ENCODE measurements at regions not wholly inside any gene's neighbourhood (a gene's known extent, or its start where the extent isn't known, plus 50 kb on each side); places are given as distances from the start of the nearest gene placed in this dataset.
"Not testable (repeated sequence)": the region's sequence is repeated elsewhere in the genome, so short reads cannot be mapped to it uniquely, and the experiment has no call there.

DNA sequence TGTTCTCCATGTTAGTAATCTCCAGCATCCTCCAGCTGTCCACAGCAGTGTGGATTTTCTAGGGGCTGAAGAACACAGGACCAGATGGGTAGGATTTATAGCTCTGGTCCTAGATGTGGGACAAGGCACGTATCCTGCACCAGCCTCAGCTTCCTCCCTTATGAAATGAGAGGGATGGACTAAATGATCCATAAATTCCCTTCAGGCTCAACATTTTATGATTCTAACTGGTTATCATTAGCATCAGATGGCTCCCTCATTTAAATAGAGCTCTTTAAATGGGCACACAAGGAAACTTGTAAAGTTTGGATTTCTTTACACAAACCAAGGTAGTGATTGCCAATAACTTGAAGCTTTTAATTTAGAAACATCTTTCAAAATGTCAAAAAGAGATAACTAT is 97.7 kb downstream of the ESM1 start:
- intact Hi-C loops (cut with DNase I): no loop called here
- DNase-seq: no peak

DNA sequence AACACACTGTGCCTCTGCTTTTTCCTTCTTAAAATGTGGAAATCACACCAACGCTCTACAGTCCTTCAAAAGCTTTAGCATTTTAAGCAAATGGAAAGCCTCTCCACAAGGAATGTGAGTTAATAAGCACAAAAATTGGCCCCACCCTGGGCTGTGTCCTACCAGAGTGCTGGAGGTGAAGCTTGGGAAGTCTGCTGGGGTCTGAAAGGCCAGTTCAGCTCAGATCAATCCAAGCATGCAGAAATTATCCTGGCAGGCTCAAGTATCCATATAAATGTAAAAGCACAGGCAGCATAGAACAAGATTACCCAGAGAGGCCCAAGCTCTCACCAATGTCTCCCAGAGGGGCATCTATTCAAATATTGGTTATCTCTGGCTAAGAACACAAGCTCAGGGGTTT is 98.5 kb downstream of the ESM1 start:
- DNase-seq: no peak
- intact Hi-C loops (cut with DNase I): no loop called here

DNA sequence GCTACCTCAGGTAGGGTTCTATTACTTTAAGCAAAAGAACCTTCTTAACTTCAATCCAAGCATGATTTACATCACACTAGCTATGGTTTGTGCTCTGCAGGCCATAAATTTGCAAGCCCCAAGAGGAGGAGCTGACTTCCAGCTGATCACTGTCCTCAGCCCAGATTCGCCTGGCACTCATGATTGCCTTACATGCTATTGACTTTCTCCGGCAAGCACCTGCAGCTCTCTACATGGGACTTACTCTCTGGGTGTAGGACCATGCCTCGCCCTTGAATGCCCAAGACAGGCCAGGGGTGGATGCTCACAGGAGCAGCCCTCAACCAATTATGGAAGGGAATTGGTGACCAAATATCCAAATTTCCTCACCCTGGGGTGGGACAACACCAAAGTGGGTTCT is 99.8 kb downstream of the ESM1 start:
- no peak for DNase-seq
- intact Hi-C loops (cut with DNase I): no loop called here

DNA sequence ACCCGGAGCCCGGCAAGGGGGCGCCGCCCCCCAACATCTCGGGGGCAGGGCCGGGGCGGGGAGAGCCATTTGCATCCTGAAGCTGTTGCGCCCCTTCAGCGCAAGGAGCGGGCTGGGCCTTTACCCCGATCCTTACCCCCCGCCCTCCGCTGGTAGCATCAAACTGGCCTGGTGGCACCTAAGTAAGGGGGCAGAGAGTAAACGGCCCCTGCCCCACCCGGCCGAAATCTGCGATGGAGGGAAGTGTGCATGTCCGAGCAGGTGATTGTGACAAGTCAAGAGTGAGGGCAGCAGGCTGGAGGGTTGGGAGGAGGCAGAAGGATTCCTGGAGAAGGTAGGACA is 101.2 kb downstream of the ESM1 start:
- intact Hi-C loops (cut with DNase I): no loop called here
- no peak for DNase-seq

DNA sequence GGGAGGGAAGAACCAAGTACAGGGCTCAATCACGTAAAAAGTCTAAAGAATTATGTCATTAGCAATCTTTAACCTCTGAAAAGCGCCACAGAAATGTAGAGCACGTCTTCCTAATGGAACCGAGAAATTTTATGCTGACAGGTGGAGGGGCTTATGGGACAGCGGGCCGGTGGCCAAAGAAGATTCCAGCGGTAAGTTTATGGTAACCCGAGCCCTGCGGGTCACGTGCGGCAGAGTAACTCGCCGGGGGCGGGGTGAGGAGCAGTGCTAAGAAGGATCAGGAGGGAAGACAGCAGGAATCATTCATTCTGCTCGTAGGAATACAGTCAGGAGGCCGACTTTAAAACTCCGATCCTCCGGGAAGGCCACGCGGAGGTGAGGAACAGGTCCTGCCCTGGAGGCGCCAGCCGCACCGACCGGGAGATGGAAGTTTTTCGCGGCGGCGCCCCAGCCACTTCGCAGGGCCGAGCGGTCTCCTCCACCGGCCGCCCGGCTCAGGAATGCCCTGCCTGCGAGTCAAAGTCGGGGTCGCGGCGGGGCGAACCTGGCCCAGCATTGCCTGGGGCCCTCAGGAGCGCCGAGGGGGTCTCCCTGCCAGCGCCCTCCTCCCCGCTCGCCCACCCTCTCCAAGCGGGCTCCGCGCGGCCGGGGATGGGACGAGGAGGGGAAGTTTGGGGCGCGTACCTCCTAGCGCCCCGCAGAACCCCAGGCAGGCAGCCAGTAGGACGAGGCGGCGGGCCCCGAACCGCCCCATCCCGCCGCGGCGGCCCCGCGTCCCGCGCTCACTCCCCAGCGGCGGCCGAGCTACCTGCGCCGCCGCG is 101.8 kb downstream of the ESM1 start:
- intact Hi-C loops (cut with DNase I): no loop called here
- peak in 33 of 42 donors; percentile 10 to 64 (median 30) for DNase-seq

DNA sequence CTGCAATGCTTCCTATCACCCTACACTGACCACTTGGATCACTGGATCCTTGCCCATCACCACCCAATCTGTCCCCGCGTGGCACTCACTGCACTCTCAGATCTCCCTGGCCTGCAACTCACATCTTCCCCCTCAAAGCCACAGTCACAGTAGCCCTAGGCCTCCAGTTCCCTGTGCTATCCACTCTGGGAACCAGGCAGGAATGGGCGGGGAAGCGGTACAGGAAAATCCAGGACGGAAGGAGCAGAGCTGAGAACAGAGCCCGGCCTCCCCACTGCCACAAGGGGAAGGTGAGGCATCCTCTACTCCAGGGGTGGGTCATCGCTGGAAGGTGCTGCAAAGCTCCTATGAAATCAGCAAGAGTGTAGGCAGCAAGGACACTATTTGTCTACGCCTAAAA is 102.6 kb downstream of the ESM1 start:
- DNase-seq: no peak
- intact Hi-C loops (cut with DNase I): no loop called here

DNA sequence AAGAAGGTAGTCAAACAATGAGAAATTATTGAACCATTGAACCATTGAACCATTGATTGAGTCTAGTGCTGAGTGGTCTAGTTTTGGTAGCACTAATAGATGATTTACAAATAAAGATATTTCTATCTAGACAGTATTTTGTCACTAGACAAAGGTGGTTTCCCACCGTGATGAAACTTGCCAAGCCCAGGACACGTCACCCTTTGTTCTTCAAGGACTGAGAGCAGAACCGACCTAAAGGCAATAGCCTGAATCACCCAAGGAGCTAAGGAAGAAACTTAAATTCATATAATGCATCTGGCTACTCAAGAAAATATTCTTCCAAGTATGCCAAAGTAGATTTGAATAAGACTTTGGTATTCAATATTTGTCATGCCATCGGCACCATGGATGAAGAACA is 103.3 kb downstream of the ESM1 start:
- DNase-seq: no peak
- intact Hi-C loops (cut with DNase I): no loop called here

DNA sequence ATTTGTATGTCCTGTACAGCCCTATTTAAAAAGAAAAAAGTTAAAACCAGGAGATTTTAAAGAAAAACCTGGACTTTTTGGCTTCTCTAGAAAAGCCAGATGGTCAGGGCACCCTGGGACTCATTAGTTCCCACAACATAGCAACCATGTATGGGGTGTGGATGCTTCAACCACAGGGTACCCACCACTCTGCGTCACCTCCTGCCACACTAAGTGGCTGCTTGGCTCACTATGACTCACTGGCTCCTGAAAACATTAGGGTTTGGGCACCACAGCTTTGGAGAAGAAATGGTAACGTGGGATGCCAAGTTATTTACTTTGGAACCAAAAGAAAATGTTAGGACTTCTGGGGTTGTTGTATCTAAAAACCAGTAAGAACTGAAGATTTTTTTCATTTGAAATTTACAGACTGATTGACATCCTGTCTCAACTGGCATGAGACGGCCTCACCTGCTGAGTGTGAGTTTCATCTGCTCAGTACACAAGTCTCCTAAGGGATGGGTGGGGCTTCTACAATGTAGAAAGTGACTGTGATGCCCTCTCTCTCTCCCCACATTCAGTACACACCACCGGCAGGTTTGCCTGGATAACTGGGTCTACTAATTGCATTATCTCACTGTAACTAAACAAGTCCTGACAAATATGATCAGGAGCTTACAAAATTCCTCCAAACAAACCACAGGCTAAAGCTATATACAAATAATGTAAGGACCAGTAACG is 103.9 kb downstream of the ESM1 start:
- intact Hi-C loops (cut with DNase I): no loop called here
- DNase-seq: no peak

DNA sequence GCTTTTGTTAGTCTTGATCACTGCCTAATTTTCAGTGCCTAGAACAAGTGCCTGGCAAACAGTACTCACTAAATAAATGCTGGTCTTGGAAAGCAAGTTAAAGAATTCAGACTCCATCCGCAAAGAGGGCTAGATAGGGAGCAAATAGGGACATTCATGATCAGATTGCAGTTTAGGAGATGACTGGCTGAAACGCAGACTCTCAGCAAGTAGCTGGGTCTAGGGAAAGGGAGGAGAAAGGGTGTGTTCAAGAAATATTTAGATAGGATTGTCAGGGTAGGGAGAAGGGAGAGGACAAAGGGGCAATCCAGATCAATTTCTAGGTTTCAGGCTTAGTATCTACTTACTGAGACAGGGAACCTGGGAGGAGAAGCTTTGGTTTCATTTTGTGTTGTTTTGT is 108.4 kb downstream of the ESM1 start:
- intact Hi-C loops (cut with DNase I): no loop called here
- no peak for DNase-seq

DNA sequence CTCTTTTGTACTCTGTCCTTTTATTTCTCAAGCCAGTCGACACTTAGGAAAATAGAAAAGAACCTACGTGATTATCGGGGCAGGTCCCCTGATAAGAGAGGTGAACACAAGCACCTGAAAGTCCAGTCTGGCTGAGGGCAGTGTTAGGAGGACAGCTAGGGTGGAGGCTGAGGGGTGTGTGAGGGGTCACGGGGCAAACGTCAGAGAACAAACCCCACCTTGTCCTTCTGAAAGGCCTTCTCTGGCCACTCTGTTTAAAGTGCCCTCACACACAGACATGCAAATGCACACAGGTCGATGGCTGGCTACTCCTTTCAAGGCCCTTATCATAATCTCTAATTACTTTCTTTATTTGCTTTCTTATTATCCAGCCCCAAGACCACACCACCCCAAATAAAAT is 108.8 kb downstream of the ESM1 start:
- DNase-seq: no peak
- intact Hi-C loops (cut with DNase I): no loop called here

DNA sequence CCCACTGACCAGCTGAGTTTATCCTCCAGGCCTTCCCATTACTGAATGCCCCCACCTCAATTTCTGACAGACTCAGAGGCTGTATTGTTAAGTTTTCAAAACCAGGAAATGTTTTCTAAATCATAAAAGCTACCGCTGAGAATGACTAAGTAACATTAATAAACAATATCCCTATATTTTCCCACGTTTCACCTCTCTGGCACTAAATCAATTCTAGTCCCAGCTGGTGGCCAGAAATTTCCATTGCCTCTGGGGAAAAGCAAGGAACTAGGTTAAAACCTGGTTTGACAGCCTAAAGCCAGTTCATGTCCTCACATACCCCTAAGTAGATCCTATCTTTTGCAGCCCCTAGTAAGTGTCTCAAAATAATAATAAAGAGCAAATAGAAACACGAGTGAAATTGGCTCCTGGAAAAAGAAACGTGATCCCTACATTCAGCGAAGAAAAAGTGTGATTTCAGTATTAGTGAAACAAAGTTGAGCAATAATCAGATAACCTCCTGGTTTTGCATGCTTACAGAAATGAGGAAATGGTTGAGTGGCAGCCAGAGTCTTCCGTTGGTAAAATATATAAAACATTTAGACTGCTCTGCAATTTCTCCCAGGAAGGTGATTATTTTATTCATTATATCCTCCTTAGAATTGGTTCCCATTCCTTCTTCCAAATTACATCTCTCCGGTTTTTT is 110.9 kb downstream of the ESM1 start:
- no peak for DNase-seq
- intact Hi-C loops (cut with DNase I): no loop called here

DNA sequence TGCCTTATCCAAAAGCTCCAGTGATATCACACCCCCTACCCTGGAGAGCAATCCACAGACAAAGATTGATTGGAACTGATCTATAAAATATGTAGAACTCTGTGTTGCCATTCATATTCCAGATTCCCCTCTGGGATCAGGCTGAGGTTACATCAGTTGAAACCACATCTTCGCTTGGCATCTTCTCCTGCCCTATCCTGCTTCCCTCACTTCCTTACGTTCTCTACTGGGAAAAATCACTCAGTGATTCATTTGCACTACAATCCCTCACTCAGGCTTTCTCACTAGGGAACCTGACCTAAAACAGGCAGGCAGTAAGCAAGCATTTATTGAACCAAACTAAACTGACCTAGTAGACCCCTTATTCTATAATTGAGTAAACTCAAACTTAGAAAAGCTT is 111.7 kb downstream of the ESM1 start:
- intact Hi-C loops (cut with DNase I): no loop called here
- no peak for DNase-seq

DNA sequence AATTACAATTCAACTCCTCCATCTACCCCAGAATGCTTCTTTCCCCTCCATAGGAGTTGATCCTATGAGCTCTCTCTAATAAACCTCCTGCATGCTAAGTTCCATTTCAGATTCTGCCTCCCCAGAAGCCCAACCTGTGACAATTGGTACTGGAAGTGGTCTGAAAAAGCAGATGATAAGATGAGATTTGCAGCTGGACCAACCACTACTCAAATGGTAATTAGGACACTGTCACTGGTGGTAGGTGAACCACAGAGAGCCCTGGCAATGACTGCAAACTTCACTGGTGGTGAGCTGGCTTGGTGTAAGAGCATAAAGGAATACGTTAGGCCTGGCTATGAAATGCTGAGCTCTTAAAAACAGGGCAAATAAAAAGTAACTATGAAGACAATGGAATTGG is 112.6 kb downstream of the ESM1 start:
- DNase-seq: no peak
- intact Hi-C loops (cut with DNase I): no loop called here

DNA sequence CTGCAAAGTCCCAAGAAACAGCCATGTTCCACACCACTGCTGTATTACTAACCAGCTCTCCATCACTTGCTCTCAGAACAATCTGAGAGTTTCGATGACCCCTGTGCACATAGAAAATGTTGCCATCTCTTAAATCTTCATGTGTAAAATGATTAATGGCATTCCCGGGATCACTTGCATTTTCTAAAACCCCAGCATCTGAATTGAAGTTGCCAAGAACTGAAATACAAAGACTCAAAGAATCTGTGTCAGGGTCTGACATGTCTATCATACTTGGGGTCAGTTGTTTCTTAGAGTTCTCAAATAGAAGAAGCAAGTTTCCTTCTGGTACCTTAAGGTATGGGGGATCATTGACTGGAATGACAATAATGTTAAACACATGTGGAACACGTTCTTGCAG is 115.1 kb downstream of the ESM1 start:
- intact Hi-C loops (cut with DNase I): no loop called here
- no peak for DNase-seq

DNA sequence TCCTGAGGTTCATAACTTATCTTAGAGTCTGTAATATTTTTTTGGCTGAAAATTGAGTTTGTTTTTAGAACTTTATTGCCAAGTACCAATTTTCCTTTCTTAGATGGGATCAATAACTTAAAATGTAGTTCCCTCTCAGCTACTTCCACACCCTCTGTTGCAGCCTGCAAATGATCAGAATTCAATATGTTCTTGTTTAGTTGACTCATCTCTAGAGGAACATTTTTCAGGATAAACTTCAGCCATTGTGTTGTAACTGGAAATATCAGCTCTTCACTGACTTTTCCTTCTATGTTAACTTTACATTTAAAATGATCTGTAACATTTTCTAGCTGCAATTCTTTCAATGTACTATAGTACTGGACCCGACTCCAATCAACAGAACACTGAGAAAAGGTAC is 115.7 kb downstream of the ESM1 start:
- no peak for DNase-seq
- intact Hi-C loops (cut with DNase I): loop anchor here (10.0 kb wide), 1 partner anchor 625 kb away; no protein-coding TSS in a partner anchor

DNA sequence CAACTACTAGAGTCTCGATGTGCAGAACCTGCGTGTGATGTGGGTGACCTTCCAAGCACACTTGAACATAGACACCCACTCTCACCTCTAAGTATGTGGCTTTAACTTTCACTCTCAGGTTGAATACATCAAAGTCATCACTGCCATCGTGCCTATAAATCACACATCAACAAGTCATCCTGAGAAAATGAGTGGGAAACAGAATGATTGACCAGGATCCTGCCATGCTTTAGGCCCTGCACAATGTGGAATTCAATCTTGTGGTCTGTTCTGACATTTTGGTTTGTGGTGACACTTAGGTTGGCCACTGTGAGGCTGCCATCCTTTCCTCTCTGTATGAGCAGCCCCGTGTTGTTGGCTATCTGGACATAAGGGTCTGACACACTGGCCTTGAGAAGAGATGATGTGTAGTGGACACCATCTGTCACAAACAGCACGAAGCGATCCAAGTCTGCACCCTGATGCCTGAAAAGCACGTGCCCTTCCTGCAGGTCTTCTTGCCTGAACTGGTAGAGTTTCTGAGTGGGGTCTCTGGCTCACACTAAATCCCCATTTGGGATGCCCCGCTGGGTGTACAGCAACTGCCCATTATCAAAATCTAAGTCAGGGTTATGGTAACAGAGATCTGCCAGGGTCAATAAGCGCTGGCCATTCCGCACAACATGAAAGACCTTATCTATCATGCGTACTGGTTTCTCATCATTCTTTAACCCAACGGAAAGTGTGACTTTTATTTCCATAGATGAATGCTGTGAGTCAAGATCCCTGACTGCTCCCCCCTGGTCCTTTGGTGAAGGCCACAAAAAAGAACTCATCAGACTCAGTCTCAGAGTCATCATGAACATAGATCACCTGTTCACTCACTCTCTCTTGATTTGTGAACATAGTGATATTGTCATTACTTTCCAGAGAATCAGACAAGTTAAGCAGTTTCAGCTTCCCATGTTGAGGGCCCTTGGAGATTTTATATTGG is 116.6 kb downstream of the ESM1 start:
- DNase-seq: no peak
- intact Hi-C loops (cut with DNase I): loop anchor here (10.0 kb wide), 1 partner anchor 624 kb away; no protein-coding TSS in a partner anchor

DNA sequence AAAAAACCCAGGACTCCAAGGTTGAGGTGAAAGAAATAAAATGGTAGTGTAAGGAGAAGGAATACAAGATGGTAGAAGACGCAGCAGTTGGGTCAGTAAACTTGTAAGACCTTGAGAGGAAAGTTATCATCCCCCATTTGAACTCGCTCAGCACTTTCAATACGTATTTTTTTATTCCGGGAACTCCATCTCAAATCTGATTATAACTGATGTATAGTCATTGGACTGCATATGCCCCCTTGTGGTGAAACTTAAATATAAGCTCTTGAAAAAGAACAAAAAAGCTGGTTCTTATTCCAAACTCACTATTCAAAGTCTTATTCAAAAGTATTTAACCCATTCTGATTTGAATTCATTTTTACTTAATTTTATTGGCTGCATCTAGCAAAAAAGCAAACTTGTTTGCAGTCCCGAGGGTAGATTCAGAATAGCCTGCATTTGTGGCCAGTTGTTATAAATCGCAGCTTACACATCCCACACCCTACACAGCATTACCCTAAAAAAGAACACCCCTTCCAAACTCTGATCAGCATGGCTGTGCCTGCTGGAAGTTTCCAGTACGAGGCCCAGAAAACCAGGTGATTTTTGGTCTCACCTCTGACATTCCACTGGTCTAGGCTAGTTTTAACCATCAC is 118.0 kb downstream of the ESM1 start:
- peak in 2 of 42 donors; percentile 12 to 21 for DNase-seq
- intact Hi-C loops (cut with DNase I): loop anchor here (2.0 to 10.0 kb wide), 2 partner anchors 351 to 623 kb away; partner anchors contain the start of gene SNX18

DNA sequence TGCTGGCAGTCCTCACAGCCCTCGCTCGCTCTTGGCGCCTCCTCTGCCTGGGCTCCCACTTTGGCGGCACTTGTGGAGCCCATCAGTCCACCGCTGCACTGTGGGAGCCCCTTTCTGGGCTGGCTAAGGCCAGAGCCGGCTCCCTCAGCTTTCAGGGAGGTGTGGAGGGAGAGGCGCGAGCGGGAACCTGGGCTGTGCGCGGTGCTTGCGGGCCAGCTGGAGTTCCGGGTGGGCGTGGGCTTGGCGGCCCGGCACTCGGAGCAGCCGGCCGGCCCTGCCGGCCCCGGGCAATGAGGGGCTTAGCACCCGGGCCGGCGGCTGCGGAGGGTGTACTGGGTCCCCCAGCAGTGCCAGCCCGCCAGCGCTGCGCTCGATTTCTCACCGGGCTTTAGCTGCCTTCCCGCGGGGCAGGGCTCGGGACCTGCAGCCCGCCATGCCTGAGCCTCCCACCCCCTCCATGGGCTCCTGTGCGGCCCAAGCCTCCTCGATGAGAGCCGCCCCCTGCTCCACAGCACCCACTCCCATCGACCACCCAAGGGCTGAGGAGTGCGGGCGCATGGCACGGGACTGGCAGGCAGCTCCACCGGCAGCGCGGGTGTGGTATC is 120.4 kb downstream of the ESM1 start:
- intact Hi-C loops (cut with DNase I): loop anchor here (10.0 kb wide), 1 partner anchor 620 kb away; no protein-coding TSS in a partner anchor

More for the DNA sequence above, 120.4 kb downstream of the ESM1 start:
- not testable (repeated sequence) for DNase-seq
